IMR-90 (cell line): ENCODE measurements at regions not wholly inside any gene's neighbourhood (a gene's known extent, or its start where the extent isn't known, plus 50 kb on each side); places are given as distances from the start of the nearest gene placed in this dataset.

ENCODE experiments used
- ATAC-seq: fragments of 200-7000 bp; cut with Tn5 transposase; 2 replicates; pipeline ENCODE4 v1.9.1; 2020; ENCODE audit warnings: low read depth, mild to moderate bottlenecking, moderate library complexity
- BruUV-seq: library from RNA; stranded (reverse); fragments of 400-500 nt; replicated peaks from 2 replicates; lab custom pipeline; 2021; lab: Mats Ljungman, UMichigan
- CTCF ChIA-PET: fragments of 300-600 bp; formaldehyde crosslinking; extraction: SDS; loops from one replicate; lab custom pipeline; 2021; ENCODE audit warnings: antibody characterized with exemption; lab: Yijun Ruan, JAX
- POLR2A ChIA-PET: fragments of 300-600 bp; sonication (Branson Sonifier 250); formaldehyde crosslinking; loops from one replicate; lab custom pipeline; 2022; ENCODE audit warnings: antibody characterized with exemption; ENCODE audit not compliant: unreplicated experiment; lab: Charles Lee
- DNase-seq: peaks from one replicate; pipeline ENCODE4 v3.0.0; 2013
- H2AFZ ChIP-seq: replicated peaks from 2 replicates; pipeline ENCODE3; 2013; ENCODE audit warnings: low read length, mild to moderate bottlenecking; ENCODE audit not compliant: poor library complexity
- H2AK5ac ChIP-seq: 2 replicates; pipeline ENCODE4 v1.6.1; 2013; ENCODE audit warnings: low read depth, low read length, inconsistent platforms
- H2AK9ac ChIP-seq: replicated peaks from 2 replicates; pipeline ENCODE3; 2013; ENCODE audit warnings: mild to moderate bottlenecking, low read depth, low read length, moderate library complexity; ENCODE audit not compliant: poor library complexity
- H2BK120ac ChIP-seq: 2 replicates; pipeline ENCODE4 v1.6.1; 2013; ENCODE audit warnings: low read depth, low read length, inconsistent platforms
- H2BK15ac ChIP-seq: 3 replicates; pipeline ENCODE4 v1.6.1; 2013; ENCODE audit warnings: low read depth, low read length, inconsistent platforms
- H2BK20ac ChIP-seq: 2 replicates; pipeline ENCODE4 v1.6.1; 2013; ENCODE audit warnings: low read depth, mild to moderate bottlenecking, inconsistent platforms, low read length, moderate library complexity
- H2BK5ac ChIP-seq: 2 replicates; pipeline ENCODE4 v1.6.1; 2013; ENCODE audit warnings: mild to moderate bottlenecking, low read depth, low read length, inconsistent platforms; ENCODE audit not compliant: poor library complexity, severe bottlenecking
- H3K14ac ChIP-seq: replicated peaks from 2 replicates; pipeline ENCODE4 v1.6.1; 2013; ENCODE audit warnings: low read depth, low read length, inconsistent platforms
- H3K18ac ChIP-seq: 2 replicates; pipeline ENCODE4 v1.6.1; 2013; ENCODE audit warnings: low read depth, low read length, control low read depth
- H3K23ac ChIP-seq: 2 replicates; pipeline ENCODE4 v1.6.1; 2013; ENCODE audit warnings: low read depth, low read length, inconsistent platforms
- H3K27ac ChIP-seq: 2 replicates; pipeline ENCODE4 v1.5.1; 2013; ENCODE audit warnings: mild to moderate bottlenecking, control low read depth, low read length; ENCODE audit not compliant: insufficient read depth
- H3K27me3 ChIP-seq: 2 replicates; pipeline ENCODE4 v1.6.1; 2013; ENCODE audit warnings: low read length; ENCODE audit not compliant: control insufficient read depth, insufficient read depth
- H3K36me3 ChIP-seq: 2 replicates; pipeline ENCODE4 v1.6.1; 2013; ENCODE audit warnings: low read length, mixed read lengths; ENCODE audit not compliant: control insufficient read depth, insufficient read depth
- H3K4ac ChIP-seq: 2 replicates; pipeline ENCODE4 v1.6.1; 2013; ENCODE audit warnings: low read depth, low read length, inconsistent platforms
- H3K4me1 ChIP-seq: 2 replicates; pipeline ENCODE4 v1.6.1; 2013; ENCODE audit warnings: low read length, mixed read lengths; ENCODE audit not compliant: control insufficient read depth, insufficient read depth
- H3K4me2 ChIP-seq: 2 replicates; pipeline ENCODE4 v1.6.1; 2013; ENCODE audit warnings: low read depth, mild to moderate bottlenecking, control low read depth, low read length, moderate library complexity
- H3K4me3 ChIP-seq: 2 replicates; pipeline ENCODE4 v1.5.1; 2013; ENCODE audit warnings: low read depth, mild to moderate bottlenecking, control low read depth, low read length, moderate library complexity; ENCODE audit not compliant: insufficient read depth
- H3K56ac ChIP-seq: 2 replicates; pipeline ENCODE4 v1.6.1; 2013; ENCODE audit warnings: low read length, inconsistent platforms; ENCODE audit not compliant: insufficient read depth; ENCODE audit errors: extremely low read depth
- H3K79me1 ChIP-seq, 2 experiments: 2 replicates each; pipeline ENCODE4 v1.6.1; 2013; ENCODE audit warnings: low read length in 2 of 2, inconsistent platforms in 1 of 2, low read depth in 1 of 2
- H3K9ac ChIP-seq: 2 replicates; pipeline ENCODE4 v1.6.1; 2013; ENCODE audit warnings: low read depth, low read length, control low read depth
- H3K9me1 ChIP-seq: 2 replicates; pipeline ENCODE4 v1.6.1; 2013; ENCODE audit warnings: low read length, inconsistent platforms; ENCODE audit not compliant: insufficient read depth
- H3K9me3 ChIP-seq: 2 replicates; pipeline ENCODE4 v1.6.1; 2013; ENCODE audit warnings: low read length; ENCODE audit not compliant: control insufficient read depth, insufficient read depth
- H4K20me1 ChIP-seq: 2 replicates; pipeline ENCODE4 v1.6.1; 2013; ENCODE audit warnings: low read length, inconsistent platforms; ENCODE audit not compliant: insufficient read depth
- H4K5ac ChIP-seq: 2 replicates; pipeline ENCODE4 v1.6.1; 2013; ENCODE audit warnings: mild to moderate bottlenecking, low read depth, low read length, control low read depth
- H4K8ac ChIP-seq, 2 experiments: 2 replicates each; pipeline ENCODE4 v1.6.1; 2013; ENCODE audit warnings: low read depth in 2 of 2, low read length in 2 of 2, control low read depth in 1 of 2, inconsistent platforms in 1 of 2
- H4K91ac ChIP-seq: 2 replicates; pipeline ENCODE4 v1.6.1; 2013; ENCODE audit warnings: low read depth, low read length, inconsistent platforms; ENCODE audit not compliant: insufficient read depth
- CHD1 ChIP-seq: IDR thresholded peaks from 2 replicates; pipeline ENCODE4 v1.6.1; 2012; ENCODE audit warnings: low read depth, low read length, improper control_type of control experiment
- FOS ChIP-seq: fragments of 150-350 bp; IDR thresholded peaks from 2 replicates; pipeline ENCODE4 v1.6.1; 2016; ENCODE audit warnings: low read depth, low read length
- RAD21 ChIP-seq: IDR thresholded peaks from 2 replicates; pipeline ENCODE4 v1.6.1; 2012; ENCODE audit warnings: low read length, improper control_type of control experiment
- SMC3 ChIP-seq: fragments of 150-350 bp; IDR thresholded peaks from 2 replicates; pipeline ENCODE4 v1.6.1; 2016; ENCODE audit warnings: low read depth, mild to moderate bottlenecking, antibody characterized with exemption, low read length, moderate library complexity
- WGBS, 2 experiments: methylation state at CpG; one replicate each; pipeline versions ENCODE4 v1.1.5 to v1.1.7; 2013; ENCODE audit warnings: missing lambda C conversion rate in 2 of 2; ENCODE audit not compliant: insufficient read length in 1 of 2; ENCODE audit errors: extremely low coverage in 2 of 2; 5-methylcytosine and 5-hydroxymethylcytosine counted together
- dilution Hi-C: fragments of 300-500 bp; cut with HindIII; formaldehyde crosslinking; loops from one replicate; pipeline ENCODE4 v1.14.3; 2018; ENCODE audit warnings: low sequenced_read_pairs; ENCODE audit not compliant: unreplicated experiment
- in situ Hi-C: fragments of 300-500 bp; cut with MboI; formaldehyde crosslinking; loops from 3 replicates; pipeline ENCODE4 v1.14.3; 2019; ENCODE audit warnings: low sequenced_read_pairs, inconsistent platforms, mixed read lengths
- intact Hi-C: fragments of 100-400 bp; cut with micrococcal nuclease; formaldehyde crosslinking; loops from 2 replicates; pipeline ENCODE4 v1.10.0; 2022
- TF ChIP-seq, protein P1 (sequence below): fragments of 150-350 bp; IDR thresholded peaks from 2 replicates; pipeline ENCODE4 v1.6.1; 2017; ENCODE audit warnings: mild to moderate bottlenecking, antibody characterized with exemption, low read length, low read depth

DNA sequence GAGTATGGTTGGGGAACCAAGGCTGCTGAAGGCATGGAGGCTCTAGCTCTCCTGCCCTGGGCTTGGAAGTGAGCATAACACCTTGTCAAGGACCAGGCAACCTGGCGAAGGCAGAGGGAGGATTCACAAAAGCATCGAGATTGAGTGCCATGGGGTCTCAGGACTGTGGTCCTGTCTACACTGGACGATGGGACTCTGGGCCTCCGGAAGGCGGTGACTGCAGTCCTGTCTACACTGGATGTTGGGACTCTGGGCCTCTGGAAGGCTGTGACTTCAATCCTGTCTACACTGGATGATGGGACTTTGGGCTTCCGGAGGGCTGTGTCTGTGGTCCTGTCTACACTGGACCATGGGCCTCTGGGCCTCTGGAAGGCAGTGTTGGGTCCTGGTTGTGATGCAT lies 290.4 kb downstream of the TEX29 start:
- Histone ChIP-seq H3K4ac (no peak overlapping the region), H3K4me2 (no peak overlapping the region), H4K8ac (no peak overlapping the region), H2BK5ac (no peak overlapping the region), H3K79me1 (no peaks in the 10 kb centered on the region), H3K27ac (no peak overlapping the region), H3K4me1 (no peaks in the 10 kb centered on the region), H2BK120ac (no peak overlapping the region), H3K27me3 (no peaks in the 10 kb centered on the region), H4K5ac (no peak overlapping the region), H3K9me3 (peaks cover 29% of the 10 kb centered on the region), H2AFZ (no peak overlapping the region), H3K9me1 (no peaks in the 10 kb centered on the region), H3K9ac (no peak overlapping the region), H3K18ac (no peak overlapping the region), H2AK5ac (no peak overlapping the region), H4K91ac (no peak overlapping the region), H3K4me3 (no peak overlapping the region), H3K14ac (no peak overlapping the region), H2AK9ac (no peak overlapping the region), H2BK20ac (no peak overlapping the region), H2BK15ac (no peak overlapping the region), H4K20me1 (no peaks in the 10 kb centered on the region), H3K23ac (no peak overlapping the region), H3K56ac (no peak overlapping the region), H3K36me3 (no peaks in the 10 kb centered on the region)
- no peak for ATAC-seq
- POLR2A ChIA-PET = no interaction called here
- DNase-seq = no peak
- CTCF ChIA-PET = no interaction called here
- no peak for TF ChIP-seq FOS
- TF ChIP-seq SMC3 = no peak
- no peak for TF ChIP-seq RAD21
- TF ChIP-seq, protein P1, sequence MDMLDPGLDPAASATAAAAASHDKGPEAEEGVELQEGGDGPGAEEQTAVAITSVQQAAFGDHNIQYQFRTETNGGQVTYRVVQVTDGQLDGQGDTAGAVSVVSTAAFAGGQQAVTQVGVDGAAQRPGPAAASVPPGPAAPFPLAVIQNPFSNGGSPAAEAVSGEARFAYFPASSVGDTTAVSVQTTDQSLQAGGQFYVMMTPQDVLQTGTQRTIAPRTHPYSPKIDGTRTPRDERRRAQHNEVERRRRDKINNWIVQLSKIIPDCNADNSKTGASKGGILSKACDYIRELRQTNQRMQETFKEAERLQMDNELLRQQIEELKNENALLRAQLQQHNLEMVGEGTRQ = no peak
- TF ChIP-seq CHD1 = no peak
- BruUV-seq = no TSS peak
- 60% methylated on average over 1 of the region's 6 CpGs; no CpG with 5 or more reads in 1 of the 2 experiments for WGBS, 2 experiments
- dilution Hi-C loops (no loop called here), in situ Hi-C loops (no loop called here), intact Hi-C loops (no loop called here)
